Large intestine (tissue), 3 donors: ENCODE measurements at regions not wholly inside any gene's neighbourhood (a gene's known extent, or its start where the extent isn't known, plus 50 kb on each side); places are given as distances from the start of the nearest gene placed in this dataset.
"Not testable (repeated sequence)": the region's sequence is repeated elsewhere in the genome, so short reads cannot be mapped to it uniquely, and the experiment has no call there.

ENCODE experiments used
- DNase-seq, 2 donors: peaks; one replicate each; pipeline versions ENCODE4 v3.0.0 to v3.0.0-alpha.2; 2013
- H3K27ac ChIP-seq: one replicate; pipeline ENCODE4 v1.5.1; 2013; ENCODE audit warnings: low read length
- H3K27me3 ChIP-seq: 2 replicates; pipeline ENCODE4 v1.6.1; 2013; ENCODE audit warnings: low read length; ENCODE audit not compliant: control insufficient read depth, insufficient read depth
- H3K36me3 ChIP-seq: 2 replicates; pipeline ENCODE4 v1.6.1; 2013; ENCODE audit warnings: low read length; ENCODE audit not compliant: control insufficient read depth, insufficient read depth
- H3K4me1 ChIP-seq: one replicate; pipeline ENCODE4 v1.6.1; 2013; ENCODE audit warnings: low read length; ENCODE audit not compliant: control insufficient read depth, insufficient read depth
- H3K4me3 ChIP-seq: one replicate; pipeline ENCODE4 v1.5.1; 2013; ENCODE audit warnings: low read length
- H3K9me3 ChIP-seq: one replicate; pipeline ENCODE4 v1.6.1; 2013; ENCODE audit warnings: mild to moderate bottlenecking, low read depth, low read length, moderate library complexity; ENCODE audit not compliant: control insufficient read depth
- WGBS: methylation state at CpG from one replicate; pipeline ENCODE4 v1.1.5; 2013; ENCODE audit warnings: low lambda C conversion rate; ENCODE audit not compliant: insufficient coverage; 5-methylcytosine and 5-hydroxymethylcytosine counted together

- no peaks in the 10 kb centered on the region for H3K4me1 ChIP-seq
- no peak overlapping the region for H3K4me3 ChIP-seq
- DNase-seq, result no peak
- H3K27ac ChIP-seq, result no peak overlapping the region
- H3K36me3 ChIP-seq, result no peaks in the 10 kb centered on the region
- no peaks in the 10 kb centered on the region for H3K27me3 ChIP-seq
- no peaks in the 10 kb centered on the region for H3K9me3 ChIP-seq
- WGBS, result no CpG with 5 or more reads among the region's 1 CpG
These were observed 59.2 kb upstream of the GOT2 start for GRCh38 chr16:58793366-58793765.

- DNase-seq, result no peak
- no peaks in the 10 kb centered on the region for H3K36me3 ChIP-seq
- no peak overlapping the region for H3K27ac ChIP-seq
- 33% methylated on average over 1 of the region's 2 CpGs for WGBS
- H3K4me1 ChIP-seq, result no peaks in the 10 kb centered on the region
- no peak overlapping the region for H3K4me3 ChIP-seq
- no peaks in the 10 kb centered on the region for H3K27me3 ChIP-seq
- H3K9me3 ChIP-seq, result no peaks in the 10 kb centered on the region
These were observed 58.1 kb upstream of the GOT2 start for GRCh38 chr16:58792188-58792587.

- not testable (repeated sequence) for H3K4me3 ChIP-seq, H3K4me1 ChIP-seq, H3K36me3 ChIP-seq, H3K27me3 ChIP-seq, H3K9me3 ChIP-seq, H3K27ac ChIP-seq, DNase-seq
- WGBS, result 100% methylated on average over 2 of the region's 32 CpGs
These were observed 56.9 kb upstream of the GOT2 start for GRCh38 chr16:58790816-58791557.

GRCh38 chr16:58789351-58789750, 55.2 kb upstream of the GOT2 start:
- H3K27me3 ChIP-seq, result no peaks in the 10 kb centered on the region
- no CpG with 5 or more reads among the region's 4 CpGs for WGBS
- H3K27ac ChIP-seq, result no peak overlapping the region
- H3K4me3 ChIP-seq, result no peak overlapping the region
- no peaks in the 10 kb centered on the region for H3K9me3 ChIP-seq
- no peaks in the 10 kb centered on the region for H3K4me1 ChIP-seq
- DNase-seq, result no peak
- H3K36me3 ChIP-seq, result no peaks in the 10 kb centered on the region
